ENCODE measurements at regions not wholly inside any gene's neighbourhood (a gene's known extent, or its start where the extent isn't known, plus 50 kb on each side); places are given as distances from the start of the nearest gene placed in this dataset.
"Not testable (repeated sequence)": the region's sequence is repeated elsewhere in the genome, so short reads cannot be mapped to it uniquely, and the experiment has no call there.

DNA sequence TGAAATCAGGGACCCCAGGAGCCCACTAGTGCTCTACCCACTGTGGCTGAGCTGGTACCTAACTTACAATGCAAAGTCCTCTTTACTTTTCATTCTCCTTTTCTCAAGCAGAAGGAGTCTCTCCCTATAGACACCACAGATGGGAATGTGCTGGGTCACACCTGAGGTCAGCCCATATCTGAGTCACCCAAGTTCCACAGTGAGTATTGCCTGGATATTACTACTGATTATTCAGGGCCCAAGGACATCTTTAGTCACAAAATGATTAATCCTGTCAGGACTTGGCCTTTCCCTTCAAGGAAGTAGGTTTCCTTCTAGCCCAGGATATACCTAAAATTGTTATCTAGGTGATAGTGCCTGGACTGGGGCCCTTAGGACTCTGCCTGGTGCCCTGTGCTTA, 1305.2 kb downstream of the SI start:
- DNase-seq = no peak

DNA sequence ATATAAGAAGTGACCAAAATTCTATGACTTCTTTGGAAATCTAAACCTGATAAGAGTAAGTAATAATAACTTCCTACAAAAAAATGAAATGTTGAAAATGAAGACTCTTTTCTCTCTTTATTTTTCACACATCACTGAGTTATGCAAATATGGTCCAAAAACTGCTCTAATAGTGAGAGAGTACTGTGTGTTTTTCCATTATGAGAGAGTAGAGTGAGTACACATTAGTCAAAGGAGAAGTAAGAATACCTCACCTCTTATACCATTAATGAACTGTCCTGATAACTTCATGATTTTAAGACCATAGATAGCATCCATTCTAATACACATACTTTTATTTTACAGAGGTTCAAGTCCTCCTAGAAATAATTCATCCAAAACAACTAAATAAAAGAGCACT, 1310.2 kb downstream of the SI start:
- no peak for DNase-seq

DNA sequence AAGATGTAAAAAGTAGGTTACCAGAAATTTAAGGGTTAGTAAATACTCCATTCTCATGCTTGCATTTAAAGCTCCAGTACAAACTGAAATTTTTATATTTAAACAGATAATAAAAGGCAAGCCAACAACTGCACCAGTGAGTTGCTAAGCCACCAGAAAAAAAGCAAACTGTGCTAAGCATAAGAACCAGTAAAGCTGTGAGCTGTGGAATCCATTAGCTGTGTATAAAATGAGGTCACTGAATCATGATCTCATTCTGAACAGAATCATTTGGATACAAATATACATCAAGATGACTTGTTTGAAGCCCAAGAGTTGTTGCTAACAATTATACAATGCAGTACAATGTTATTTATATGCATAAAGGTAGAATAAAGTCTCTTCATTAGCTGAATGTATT, 1312.2 kb downstream of the SI start:
- DNase-seq = no peak

DNA sequence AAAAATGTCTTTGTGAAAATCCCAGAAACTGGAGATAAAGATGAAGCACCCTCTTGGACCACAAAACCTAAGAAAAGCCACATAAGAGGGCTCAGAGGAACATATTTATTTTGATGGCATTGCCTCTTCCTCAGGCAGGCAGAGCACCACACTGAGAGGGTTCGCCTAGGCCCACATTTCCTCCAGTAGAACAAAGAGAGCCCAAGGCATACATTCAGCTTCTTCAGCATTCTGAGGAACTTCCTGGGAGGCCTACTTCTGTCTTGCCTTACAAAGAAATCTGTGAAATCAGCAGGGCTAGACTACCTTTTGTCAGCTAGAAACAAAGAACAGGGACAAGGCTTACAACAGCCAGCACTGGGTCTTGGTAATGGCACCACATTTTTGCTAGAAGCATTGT, 1325.3 kb downstream of the SI start:
- no peak for DNase-seq

DNA sequence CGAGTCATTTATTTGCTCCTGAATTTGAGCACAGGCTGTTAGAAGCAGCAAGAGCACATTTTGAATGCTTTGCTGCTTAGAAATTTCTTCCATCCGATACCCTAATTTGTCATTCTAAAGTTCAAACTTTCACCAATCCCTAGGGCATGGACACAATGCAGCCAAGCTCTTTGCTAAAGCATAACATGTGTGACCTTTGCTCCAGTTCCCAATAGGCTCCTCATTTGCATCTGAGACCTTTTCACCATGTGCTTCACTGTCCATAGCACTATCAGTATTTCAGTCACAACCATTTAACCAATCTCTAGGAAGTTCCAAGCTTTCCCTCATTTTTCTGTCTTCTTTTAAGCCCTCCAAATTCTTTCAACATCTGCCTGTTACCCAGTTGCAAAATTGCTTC, 1333.1 kb downstream of the SI start:
- no peak for DNase-seq

DNA sequence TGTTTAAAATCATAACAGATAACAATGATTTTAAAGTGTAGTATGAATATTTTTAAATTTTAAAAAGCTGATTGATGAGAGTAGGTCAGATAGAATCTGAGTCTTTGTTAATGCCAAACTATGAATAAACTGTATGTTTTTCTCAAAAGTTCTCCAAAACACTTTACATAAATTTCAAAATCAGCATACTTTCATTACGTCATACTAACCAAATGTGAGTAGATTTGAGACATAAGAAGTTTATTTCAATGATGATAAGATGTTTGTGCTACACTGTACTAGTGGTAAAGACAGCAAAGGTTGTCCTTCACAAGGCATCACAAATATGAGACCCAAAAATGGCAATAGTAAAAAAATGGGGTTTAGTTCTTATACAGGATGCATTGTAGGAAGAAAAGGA, 1342.9 kb downstream of the SI start:
- DNase-seq = no peak

DNA sequence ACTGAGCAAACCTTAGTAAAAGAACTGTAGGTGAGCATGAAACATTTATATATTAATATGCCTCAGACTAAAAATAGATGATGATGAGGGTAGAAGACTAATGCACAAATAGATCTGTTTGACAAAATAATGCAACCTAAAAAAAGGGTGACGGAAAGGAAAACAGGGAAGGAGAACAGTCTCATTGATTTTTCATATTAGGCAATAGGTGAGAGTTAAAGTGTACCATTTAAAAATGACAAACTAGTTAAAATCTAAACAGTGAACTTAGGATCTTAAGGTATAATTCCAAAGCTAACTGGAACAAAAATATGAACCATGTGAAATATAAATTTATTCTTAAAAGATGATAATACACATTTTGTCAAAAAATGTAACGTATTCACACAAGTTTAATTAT, 1347.6 kb downstream of the SI start:
- no peak for DNase-seq

DNA sequence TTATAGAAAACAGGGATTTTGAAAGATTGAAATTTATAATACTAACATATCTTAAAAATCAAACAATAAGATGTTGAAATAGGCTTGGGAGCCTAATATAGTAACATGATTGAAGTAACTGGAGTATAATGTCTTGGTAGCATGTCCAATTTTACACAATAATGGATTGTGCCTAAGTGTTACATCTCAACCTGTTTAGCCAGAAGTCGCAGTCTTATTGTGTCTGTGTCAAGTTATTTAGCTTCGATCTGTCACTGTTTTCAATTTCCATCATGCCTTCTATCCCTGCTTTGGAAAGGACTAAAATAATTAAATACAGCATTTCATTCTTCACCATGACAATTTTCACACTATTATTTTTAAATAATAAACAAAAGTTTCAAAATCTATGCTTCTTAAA, 1352.2 kb downstream of the SI start:
- DNase-seq = no peak

DNA sequence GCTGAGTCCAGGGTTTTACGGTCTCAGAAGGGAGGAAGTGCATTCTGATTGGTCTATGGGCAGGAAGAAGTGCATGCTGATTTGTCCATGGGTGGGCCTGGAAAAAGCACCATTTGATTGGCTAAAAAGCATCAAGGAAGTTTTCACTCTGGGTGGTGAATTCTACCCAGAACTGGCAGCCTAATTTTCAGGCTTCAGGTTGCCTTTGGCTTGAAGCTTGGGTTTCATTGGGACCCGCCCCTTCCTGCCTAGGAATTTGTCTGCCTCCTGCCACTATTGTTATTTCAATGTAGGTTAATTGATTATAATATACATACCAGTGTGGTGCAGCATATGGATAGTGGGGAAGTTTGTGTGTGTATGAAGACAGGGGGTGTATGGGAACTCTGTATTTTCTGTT, 1355.9 kb downstream of the SI start:
- DNase-seq = no peak

DNA sequence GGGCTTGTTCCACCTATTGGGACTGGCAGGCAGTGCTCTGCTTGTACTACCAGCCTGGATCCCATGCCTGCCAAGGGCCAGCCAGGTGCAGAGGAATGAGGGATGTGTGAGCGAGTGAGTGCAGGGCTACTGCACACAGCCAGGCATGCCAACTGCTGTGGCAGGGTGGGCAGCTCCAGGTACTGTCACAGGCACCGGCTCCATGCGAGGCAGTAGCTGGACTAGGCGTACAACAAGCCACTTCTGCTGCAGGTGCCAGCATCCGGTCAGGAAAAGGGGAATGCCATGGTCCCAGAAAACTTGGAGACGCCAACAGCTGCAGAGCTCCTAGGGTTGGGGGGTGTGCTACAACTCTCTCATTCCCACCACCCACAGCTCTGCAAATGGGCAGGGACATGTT, 1356.7 kb downstream of the SI start:
- DNase-seq = no peak

DNA sequence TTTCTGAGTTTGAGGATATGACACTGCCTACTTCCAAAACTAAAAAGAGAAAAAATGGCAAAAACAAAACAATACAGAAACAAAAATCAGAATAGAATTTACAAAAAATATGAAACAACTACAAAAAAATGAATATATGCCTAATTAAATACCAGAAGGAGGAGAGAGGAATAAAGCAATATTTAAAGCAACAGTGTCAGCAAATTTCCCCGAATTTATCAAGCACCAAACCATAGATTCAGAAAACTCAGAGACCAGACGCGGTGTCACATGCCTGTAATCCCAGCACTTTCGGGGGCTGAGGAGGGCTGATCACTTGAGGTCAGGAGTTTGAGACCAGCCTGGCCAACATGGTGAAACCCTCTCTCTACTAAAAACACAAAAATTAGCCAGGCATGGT, 1360.9 kb downstream of the SI start:
- no peak for DNase-seq

DNA sequence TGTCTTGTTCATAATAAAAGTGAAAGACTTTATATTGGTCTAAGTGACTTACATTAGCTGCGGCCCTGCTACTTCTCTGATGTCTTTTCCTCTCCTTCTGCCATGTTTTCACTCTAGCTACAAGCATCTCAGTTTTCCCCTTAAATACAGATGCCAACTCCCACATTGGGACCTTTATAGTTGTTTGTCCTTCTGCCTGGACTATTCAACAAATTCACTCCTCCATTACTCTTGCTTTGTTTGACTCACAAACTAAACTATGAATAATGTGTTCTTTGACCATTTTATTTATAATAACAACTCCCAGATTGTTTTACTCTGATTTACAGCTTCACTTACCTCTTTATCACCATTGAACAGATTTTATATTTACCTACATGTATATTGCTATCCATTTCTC, 1369.9 kb downstream of the SI start:
- DNase-seq = no peak

DNA sequence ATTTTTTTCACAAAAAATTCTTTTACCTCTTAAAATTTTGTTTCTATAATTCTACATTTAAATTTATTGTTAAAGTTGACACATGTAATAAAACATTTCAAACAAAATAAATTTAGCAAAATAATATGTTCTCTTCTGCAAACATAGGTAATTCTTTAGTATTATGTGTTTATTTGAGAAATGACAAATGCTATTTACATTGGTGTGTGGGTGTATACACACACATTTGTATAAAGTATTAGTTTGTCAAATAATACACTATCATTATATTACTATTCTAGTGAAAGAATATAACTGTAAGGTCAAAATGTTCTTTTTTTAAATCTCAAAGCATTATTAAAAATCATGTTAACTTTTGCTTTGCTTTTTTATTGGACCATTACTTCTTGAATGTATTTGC, 1370.6 kb downstream of the SI start:
- DNase-seq = no peak

DNA sequence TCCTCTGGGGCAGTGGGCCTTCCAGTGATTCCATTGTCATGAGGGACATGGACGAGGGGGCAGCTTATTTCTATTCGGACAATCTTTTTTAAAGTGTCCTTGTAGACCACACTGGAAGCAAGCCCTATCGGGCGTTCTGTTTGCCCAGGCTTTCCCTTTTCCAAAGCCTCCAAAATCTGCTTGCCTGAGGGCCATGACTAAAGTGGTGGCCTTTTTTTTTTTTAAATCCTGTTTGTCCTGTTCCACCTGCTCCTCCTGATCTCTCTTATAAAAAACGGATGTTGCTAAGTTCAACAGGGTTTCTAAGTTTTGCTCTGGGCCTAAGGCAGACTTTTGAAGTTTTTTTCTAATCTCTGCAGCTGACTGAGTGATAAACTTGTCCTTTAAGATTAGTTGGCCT, 1380.1 kb downstream of the SI start:
- not testable (repeated sequence) for DNase-seq

DNA sequence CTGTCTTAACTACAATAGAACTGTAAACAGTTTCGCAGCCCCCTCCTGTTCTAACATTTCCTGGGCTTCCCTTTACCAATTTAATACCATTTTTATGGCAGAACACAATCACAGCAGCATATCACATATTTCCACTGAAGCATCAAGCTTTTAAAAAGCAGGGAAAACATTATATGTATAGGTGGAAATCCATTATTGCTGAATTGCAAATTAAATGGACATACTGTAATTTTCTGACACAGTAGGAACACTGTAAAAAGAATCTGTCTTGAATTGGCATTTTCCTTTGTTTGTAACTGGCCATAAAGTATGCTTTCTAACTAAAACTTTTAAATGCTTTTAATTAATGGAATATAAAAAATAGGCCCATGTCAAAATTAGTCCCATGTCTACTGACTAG, 1385.8 kb downstream of the SI start:
- DNase-seq = no peak

DNA sequence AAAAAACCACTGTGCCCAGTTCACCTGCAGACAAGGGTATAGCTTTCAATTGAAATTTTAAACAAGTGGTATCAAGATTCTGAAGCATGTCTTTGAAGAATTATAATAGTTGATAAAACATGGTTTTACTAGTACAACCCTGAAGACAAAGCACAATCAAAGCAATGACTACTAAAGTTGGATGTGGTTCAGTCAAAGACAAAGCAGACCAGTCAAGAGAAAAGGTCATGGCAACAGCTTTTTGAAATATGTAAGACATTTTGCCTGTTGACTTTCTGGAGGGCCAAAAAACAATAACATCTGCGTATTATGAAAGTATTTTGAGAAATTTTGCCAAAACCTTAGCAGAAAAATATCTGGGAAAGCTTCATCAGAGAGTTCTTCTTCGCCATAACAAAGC, 1393.6 kb downstream of the SI start:
- no peak for DNase-seq

DNA sequence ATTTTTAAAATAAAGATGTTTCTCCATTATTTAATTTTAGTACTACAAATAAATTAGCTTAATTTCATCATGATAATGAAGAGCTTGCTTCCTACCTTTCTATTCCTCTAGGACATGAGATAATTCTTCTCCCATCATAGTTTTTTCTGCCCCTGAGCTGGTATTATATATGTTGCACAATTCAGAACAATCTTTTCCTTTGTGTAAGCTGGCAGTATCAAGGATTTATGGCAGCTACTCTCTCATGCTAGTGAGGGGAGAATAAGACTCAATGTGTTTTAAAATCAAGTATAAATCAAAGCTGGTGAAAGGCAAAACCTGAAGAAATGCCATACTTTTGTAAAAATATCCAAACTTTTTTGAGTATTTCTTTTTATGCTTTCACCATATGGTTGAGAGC, 1405.3 kb downstream of the SI start:
- DNase-seq = no peak

DNA sequence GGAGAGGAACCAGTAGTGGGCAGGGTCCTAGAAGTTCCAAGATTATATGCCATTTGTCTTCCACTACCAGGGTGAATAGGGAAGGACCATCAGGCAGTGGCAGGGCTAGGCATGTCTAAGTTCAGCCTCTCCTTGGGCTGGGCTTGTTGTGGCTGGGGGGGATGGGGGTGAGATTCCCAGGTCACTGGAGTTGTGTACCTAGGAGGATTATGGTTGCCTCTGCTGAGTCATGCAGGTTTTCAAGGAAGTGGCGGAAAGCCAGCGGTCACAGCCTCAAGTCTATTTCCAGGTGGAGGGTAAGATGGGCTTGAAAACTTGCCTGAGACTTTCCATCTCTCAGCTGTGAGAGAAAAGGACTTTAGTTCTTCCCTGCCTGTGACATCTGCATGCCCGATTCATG, 1407.1 kb downstream of the SI start:
- no peak for DNase-seq

DNA sequence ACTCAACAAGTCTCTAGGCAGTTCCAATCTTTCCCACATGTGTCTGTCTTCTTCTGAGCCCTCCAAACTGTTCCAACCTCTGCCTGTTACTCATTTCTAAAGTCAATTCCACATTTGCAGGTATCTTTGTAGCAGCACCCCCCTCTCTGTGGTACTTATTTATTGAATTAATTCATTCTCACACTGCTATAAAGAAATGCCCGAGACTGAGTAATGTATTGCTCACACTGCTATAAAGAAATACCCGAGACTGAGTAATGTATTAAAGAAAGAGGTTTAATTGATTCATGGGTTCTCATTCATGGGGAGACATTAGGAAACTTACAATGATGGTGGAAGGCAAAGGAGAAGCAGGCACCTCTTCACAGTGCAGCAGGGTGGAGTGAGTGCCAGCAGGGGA, 1413.8 kb downstream of the SI start:
- no peak for DNase-seq

DNA sequence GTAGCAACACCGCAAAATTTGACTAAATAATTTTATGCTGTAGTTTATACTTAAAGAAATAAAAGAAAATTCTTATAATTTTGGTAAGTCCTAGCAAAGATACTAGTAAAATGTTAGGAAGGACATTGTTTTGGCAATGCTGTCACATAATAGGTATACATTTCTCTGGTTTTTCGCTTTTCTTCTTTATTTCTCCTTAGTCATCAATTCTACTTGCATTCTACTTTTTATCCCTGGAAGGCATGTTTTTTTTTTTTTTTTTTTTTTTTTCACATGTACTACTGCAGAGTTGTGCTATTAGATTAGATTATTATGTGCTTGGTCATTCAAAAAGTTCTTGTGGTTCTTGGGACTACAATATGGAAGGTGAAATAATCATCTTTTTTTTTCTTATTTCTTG, 1421.2 kb downstream of the SI start:
- no peak for DNase-seq

DNA sequence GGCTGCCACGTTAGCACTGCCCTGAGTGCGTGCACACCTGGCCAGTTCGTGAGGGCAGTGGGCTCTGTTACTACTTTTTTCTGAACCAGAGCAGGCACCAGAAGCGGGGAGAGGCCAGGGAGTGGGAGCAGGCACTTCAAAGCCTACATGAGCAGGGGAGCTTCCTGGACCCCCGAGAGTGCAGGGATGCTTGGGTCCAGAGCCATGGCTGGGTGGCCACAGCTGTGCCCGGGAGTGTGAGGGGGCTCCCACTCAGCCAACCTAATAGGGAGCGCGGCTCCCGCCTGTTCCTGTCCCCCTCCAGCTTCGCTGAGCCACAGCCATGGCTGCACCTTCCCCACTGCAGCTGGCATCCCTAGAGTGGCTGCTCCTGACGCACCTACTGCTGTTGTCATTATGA, 1423.3 kb downstream of the SI start:
- DNase-seq = no peak

DNA sequence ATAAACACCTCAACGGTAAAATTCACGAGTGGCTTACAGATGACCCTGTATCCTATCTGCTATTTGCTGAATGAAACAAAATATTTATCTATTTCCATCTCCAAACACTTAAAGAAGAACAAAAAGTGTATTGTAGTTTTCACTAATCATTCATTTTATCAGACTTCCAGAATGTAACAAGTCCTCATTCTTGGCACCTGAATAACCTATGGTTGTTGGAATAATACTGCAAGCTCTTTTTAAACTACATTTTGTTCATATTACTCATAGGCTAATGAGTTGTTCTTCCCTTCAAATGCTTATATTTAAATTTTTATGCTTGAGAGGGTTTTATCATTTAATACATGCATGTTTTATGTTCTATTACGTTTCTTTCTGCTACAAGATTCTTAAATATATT, 1434.1 kb downstream of the SI start:
- DNase-seq = no peak

DNA sequence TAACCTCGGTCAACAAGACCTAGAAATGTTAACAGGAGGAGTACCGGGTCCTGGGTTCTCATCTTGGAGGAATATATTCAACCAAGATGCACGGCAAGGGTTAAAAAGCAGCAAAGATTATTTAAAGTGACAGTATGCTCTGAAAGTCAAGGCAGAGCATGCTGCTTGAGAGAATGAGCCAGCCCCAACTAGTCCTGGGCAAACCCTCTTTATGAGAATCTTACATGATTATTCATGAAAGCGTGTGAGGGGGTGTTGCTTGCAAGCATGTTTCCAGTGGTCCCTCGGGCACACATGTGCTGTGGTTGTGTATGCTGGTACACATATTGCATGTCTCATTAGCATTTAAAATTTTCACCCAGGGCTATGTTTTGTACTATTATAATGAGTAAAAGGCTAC, 1445.6 kb downstream of the SI start:
- DNase-seq = no peak

DNA sequence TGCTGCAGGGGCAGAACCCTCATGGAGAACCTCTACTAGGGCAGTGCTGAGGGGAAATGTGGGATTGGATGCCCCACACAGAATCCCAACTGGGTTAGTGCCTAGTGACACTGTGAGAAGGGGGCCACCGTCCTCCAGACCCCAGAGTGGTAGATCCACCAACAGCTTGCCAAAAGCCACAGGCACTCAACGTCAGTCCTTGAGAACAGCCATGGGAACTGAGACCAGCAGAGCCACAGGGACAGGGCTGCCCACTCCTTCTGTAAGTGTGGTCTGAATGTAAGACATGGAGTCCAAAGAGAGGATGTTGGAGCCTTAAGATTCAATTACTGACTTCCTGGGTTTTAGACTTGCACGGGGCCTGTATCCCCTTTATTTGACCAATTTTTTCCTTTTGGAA, 1451.5 kb downstream of the SI start:
- DNase-seq = no peak

DNA sequence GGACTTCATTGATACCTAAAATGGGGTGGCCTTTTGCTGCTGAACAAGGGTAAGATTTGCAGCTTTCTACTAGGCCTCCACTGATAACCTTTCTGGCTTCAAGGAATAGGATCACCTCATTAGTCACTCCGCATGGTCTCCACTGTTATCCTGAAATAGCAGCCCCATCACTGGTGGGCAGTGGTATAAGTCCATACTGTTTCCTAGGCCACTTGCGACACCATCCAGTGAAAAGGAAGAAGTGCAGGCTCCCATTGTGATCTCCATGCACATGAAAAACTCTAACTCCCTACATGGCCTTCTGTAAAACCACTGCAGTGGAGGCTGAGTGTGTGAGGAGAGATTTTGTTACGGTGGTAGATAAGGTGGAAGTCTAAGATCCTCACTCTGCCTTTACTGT, 1455.9 kb downstream of the SI start:
- peak in 1 of 2 experiments; percentile 5 for DNase-seq

DNA sequence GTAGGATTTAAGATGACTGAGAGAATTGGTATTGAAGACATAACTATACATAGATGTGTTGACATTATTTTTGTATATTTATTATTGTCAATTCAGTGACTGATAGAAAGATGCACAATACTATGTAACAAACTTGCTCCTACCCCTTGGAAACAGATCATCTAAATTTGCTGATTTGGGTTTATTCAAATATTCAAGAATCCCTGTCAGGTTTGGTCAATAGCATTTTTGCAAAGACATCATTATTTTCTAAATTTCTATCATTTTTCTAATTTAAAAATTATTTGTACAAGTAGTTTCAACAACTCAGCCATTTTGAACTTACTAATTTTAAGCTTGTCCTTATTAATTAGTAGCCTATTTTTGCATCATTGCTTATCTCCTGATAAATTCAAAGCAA, 1463.4 kb downstream of the SI start:
- DNase-seq = no peak

DNA sequence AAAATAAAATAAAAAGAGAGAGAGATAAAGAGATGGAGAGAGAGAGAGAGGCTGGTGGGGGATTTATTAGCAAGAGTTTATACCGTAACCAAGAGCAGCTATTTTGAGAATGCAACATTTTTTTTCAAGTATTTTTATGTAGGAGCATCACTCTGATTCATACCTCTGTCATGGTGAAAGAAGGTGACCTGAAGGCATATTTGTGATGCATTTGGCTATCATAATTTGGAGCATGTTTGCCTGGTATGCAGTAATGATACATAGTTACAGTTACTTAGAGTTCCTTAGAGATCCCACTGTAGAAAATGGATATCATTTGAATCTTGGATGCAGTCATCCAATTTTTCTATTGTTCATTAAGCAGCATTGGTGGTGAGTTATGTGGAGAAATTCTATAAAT, 1472.4 kb downstream of the SI start:
- DNase-seq = peak in 1 of 2 experiments; percentile 5

Data from SW 1271 (cell line).